HG03442 (cell line): ENCODE measurements at regions not wholly inside any gene's neighbourhood (a gene's known extent, or its start where the extent isn't known, plus 50 kb on each side); places are given as distances from the start of the nearest gene placed in this dataset.
A peak's percentile ranks its signal among the peaks of the same experiment; 100 is the strongest.

Source experiments
- ATAC-seq: cut with Tn5 transposase; IDR thresholded peaks from one replicate; pipeline ENCODE4 v1.9.1; 2021; ENCODE audit warnings: mild to moderate bottlenecking, moderate library complexity; ENCODE audit not compliant: unreplicated experiment

- ATAC-seq: no peak
Observed at GRCh38 chr2:8016688-8017087, 665.2 kb upstream of the ID2 start.

DNA sequence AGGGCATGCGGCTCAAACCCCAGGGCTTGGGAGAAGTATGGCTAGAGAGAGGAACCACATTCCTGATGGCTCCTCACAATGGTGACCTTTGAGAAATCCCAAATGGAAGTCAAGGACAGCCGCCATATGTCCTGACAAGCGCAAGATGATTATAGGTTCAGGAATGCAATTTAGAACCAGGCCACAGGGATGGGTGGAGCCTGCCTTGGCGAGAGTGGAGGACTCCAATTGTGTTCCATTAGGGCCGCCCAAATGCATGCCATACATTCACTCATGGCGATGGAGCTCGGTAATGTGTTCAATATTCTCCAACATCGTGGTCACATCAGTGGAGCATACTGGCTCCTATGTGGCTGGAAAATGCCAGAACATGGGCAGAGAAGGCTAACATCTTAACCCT is 662.9 kb upstream of the ID2 start:
- no peak for ATAC-seq

- ATAC-seq: no peak
Observed at GRCh38 chr2:8019934-8020333, 661.9 kb upstream of the ID2 start.

GRCh38 chr2:8021921-8022320 is 659.9 kb upstream of the ID2 start:
- ATAC-seq: no peak

- ATAC-seq: peak; percentile 90
Observed at GRCh38 chr2:8022908-8023640, 658.8 kb upstream of the ID2 start.

GRCh38 chr2:8024506-8024905 is 657.4 kb upstream of the ID2 start:
- ATAC-seq: no peak

DNA sequence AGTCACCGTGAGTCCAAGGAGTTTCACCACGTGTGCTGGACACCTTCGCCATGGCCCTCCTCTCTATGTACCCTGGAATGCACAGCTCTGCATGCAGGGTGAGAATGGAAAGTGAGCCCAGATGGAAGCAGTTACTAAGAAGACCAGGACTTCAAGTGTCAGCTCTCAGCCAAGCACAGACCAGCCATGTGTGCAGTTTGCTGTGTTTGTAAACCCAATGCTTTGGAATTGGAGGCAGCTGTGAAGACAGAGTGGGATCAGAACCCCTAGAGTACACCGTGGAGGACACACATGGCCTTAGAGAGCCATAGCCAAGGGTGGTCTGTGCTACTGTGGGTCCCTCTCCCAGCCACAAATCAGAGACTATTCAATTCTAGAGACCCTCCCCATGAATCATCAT is 655.5 kb upstream of the ID2 start:
- ATAC-seq: no peak

DNA sequence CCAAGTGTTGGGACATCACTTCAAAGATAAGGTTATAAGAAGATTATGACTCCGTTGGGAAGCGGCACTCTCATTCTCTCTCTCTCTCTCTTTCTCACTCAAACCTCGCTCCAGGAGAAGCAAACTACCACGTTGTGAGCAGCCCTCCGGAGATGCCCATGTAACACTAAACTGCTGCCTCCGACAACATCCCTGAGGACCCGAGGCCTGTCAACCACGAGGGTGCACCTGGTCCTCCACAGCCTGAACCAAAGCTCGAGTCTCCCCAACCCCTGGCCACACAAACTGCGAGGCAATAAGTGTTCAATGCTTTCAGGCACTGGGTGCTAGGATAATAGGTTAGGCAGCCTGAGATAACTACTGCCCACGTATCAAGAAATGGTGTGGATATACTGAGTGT is 654.5 kb upstream of the ID2 start:
- ATAC-seq: no peak

DNA sequence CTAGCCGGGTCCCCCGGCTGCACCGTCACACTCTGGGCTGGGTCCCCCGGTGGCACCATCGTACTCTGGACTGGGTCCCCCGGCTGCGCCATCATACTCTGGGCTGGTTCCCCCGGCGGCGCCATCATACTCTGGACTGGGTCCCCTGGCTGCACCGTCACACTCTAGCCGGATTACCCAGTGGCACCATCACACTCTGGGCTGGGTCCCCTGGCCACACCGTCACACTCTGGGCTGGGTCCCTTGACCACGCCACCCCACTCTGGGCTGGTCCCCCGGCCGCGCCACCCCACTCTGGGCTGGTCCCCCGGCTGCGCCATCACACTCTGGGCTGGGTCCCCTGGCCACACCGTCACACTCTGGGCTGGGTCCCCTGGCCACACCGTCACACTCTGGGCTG is 653.8 kb upstream of the ID2 start:
- ATAC-seq: no peak

DNA sequence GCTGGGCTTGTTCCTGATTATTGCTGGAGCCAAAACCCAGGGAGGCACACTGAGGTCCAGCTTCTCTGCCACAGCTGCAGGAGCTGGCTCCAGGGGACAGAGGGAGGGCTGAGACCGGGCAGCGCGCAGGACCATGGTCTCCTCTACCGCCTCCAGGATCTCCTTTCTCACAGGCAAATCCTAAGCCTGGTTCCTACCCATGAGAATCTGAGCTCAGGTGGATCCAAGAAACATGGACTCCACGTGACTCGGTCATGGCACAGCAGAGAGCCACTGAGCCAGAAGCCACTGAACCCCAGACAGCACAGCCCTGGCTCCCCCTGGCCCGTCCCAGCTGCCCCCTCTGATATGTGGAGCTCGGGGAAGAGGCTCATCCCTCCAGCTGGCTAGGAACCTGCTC is 653.4 kb upstream of the ID2 start:
- ATAC-seq: no peak

- ATAC-seq: no peak
Observed at GRCh38 chr2:8028981-8029380, 652.9 kb upstream of the ID2 start.

GRCh38 chr2:8030573-8031303 is 651.1 kb upstream of the ID2 start:
- no peak for ATAC-seq

DNA sequence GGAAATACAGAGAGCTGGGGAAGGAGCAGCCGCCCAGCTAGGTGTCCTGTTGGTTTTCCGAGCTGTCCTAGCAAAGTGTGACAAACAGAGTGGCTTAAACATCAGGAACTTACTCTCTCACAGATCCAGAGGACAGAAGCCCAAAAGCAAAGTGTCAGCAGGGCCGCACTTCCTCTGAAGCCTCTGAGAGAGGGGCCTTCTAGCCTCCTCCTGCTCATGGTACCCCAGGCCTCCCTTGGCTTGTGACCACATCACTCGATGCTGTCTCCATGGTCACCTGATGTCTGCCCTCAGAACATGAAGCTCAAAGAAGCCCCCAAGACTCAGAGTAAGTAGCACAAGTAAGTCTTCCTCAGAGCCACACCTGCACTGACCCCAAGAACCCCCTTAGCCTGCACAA is 650.5 kb upstream of the ID2 start:
- no peak for ATAC-seq

DNA sequence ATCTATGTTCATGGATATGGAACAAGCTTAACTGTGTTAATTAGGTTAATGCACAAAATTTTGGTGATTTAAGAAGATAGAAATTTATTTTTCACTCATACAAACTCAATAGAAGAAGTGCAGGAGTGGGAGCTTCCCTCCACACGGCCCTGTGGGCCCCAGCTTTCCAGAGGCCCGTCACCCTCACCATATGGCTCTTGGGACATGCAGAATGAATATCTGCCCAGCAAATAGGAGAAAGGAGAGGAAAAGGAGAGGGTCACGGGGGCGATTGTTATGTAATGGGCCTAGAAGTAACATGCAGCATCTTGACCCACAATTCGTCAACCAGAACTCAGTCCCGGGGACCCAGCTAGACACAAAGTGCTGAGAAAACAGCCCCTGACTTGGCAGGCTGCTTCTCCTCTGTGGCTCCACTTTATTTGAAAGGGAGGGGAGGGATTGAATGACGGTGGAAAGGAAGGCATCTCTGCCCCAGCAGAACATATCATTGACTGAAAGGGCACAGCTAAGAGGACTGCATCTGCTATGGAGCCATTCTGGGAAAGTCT is 648.2 kb upstream of the ID2 start:
- ATAC-seq: no peak

DNA sequence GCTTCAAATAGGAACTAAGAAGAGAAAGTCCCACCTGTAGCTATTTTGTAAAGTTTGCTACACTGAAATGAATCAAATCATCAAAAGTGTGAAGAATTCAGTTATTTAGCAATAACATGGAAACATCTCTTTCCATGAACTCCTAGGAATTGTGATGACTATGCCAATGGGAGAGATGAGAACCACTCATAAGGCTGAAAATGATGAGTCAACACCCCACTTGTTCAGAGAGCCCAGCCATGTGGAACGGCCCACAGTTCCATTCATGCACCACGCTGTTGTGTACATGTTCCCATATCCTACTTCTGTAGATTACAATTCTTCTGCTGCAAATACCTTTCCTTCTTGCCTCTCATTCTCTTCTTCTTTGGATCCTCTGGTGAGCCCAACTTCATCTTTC is 645.5 kb upstream of the ID2 start:
- peak; percentile 68 for ATAC-seq

DNA sequence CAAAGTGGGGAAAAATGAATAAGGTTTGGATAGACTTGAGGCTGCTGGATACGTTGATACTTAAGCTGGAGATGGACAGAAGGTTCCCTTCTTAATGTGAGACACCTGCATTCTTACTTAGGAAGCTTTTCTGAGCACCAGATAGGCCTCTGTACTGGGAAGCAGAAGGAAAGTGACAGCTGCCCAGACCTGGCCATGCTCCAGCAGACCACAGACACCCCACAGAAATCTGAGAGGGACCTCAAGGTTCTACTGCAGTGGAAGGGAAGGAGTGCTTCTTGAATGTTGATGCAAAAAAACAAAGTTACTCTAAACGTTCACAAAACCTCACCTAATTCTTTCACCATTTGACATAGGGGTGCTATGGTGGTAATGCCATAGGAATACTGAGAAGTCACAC is 642.1 kb upstream of the ID2 start:
- ATAC-seq: no peak

GRCh38 chr2:8043295-8043694 is 638.6 kb upstream of the ID2 start:
- ATAC-seq: no peak

DNA sequence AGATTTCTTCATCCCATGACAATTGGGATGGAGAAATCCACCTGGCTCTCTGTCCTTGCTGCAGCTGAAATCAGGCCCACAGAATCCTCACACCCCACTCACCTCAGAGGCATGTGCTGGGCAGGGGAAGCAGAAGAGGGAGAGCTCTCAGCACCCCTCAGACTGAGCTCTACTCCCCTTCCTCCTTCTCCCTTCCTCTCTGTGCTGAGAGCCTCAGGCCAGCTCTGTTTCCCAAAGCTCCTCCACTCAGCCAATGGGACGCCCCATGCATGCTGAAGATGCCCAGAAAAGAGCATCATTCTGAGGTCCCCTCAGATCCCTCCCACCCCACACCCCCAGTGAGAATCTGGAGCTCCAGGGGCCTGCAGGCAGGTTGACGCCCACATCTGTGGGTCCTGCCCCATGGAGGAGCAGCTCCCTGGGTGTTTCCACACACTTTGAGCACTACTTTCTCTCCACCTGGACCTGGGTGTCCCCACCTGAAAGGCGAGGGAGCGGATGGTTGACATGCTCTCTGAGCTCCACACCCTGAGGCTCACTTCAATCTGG is 637.7 kb upstream of the ID2 start:
- ATAC-seq: no peak

GRCh38 chr2:8045081-8045614 is 636.7 kb upstream of the ID2 start:
- ATAC-seq: no peak

GRCh38 chr2:8046849-8047248 is 635.0 kb upstream of the ID2 start:
- ATAC-seq: no peak

- ATAC-seq: no peak
Observed at GRCh38 chr2:8049176-8049575, 632.7 kb upstream of the ID2 start.
